ENCODE measurements at regions not wholly inside any gene's neighbourhood (a gene's known extent, or its start where the extent isn't known, plus 50 kb on each side); places are given as distances from the start of the nearest gene placed in this dataset.

- no peak for DNase-seq
Measured at GRCh38 chr13:85742355-85742754, 56.9 kb downstream of the SLITRK6 start.

- DNase-seq = no peak
Measured at GRCh38 chr13:85741017-85741416, 58.2 kb downstream of the SLITRK6 start.

GRCh38 chr13:85738696-85739320 lies 60.4 kb downstream of the SLITRK6 start:
- DNase-seq = no peak

GRCh38 chr13:85737952-85738351 lies 61.3 kb downstream of the SLITRK6 start:
- DNase-seq = no peak

- no peak for DNase-seq
Measured at GRCh38 chr13:85729296-85729695, 69.9 kb downstream of the SLITRK6 start.

GRCh38 chr13:85728811-85729210 lies 70.4 kb downstream of the SLITRK6 start:
- DNase-seq = no peak

GRCh38 chr13:85725433-85725832 lies 73.8 kb downstream of the SLITRK6 start:
- no peak for DNase-seq

GRCh38 chr13:85724546-85725432 lies 74.4 kb downstream of the SLITRK6 start:
- no peak for DNase-seq

GRCh38 chr13:85719749-85720148 lies 79.5 kb downstream of the SLITRK6 start:
- DNase-seq = no peak

- no peak for DNase-seq
Measured at GRCh38 chr13:85717921-85718320, 81.3 kb downstream of the SLITRK6 start.

GRCh38 chr13:85710545-85710944 lies 88.7 kb downstream of the SLITRK6 start:
- no peak for DNase-seq

GRCh38 chr13:85709721-85710120 lies 89.5 kb downstream of the SLITRK6 start:
- DNase-seq = no peak

GRCh38 chr13:85709072-85709471 lies 90.1 kb downstream of the SLITRK6 start:
- DNase-seq = no peak

GRCh38 chr13:85700906-85701305 lies 98.3 kb downstream of the SLITRK6 start:
- no peak for DNase-seq

GRCh38 chr13:85698256-85698655 lies 101.0 kb downstream of the SLITRK6 start:
- DNase-seq = no peak

- DNase-seq = no peak
Measured at GRCh38 chr13:85694992-85695391, 104.2 kb downstream of the SLITRK6 start.

- no peak for DNase-seq
Measured at GRCh38 chr13:85693889-85694511, 105.2 kb downstream of the SLITRK6 start.

- DNase-seq = no peak
Measured at GRCh38 chr13:85690368-85690767, 108.9 kb downstream of the SLITRK6 start.

GRCh38 chr13:85685436-85685835 lies 113.8 kb downstream of the SLITRK6 start:
- DNase-seq = no peak

- DNase-seq = no peak
Measured at GRCh38 chr13:85675151-85675907, 123.9 kb downstream of the SLITRK6 start.

- DNase-seq = no peak
Measured at GRCh38 chr13:85671336-85671735, 127.9 kb downstream of the SLITRK6 start.

GRCh38 chr13:85666356-85666755 lies 132.9 kb downstream of the SLITRK6 start:
- no peak for DNase-seq

GRCh38 chr13:85665286-85665685 lies 133.9 kb downstream of the SLITRK6 start:
- DNase-seq = no peak
